ENCODE measurements at regions not wholly inside any gene's neighbourhood (a gene's known extent, or its start where the extent isn't known, plus 50 kb on each side); places are given as distances from the start of the nearest gene placed in this dataset.

GRCh38 chr1:222974496-222974895 lies 159.7 kb downstream of the DISP1 start:
- Histone ChIP-seq H3K27me3 (ENCODE audit: control insufficient read depth, extremely low read depth, insufficient read depth, low read length) (no peaks in the 10 kb centered on the region), H3K27ac (ENCODE audit: control insufficient read depth, insufficient read depth, low read length) (no peak overlapping the region), H3K4me1 (ENCODE audit: control insufficient read depth, extremely low read depth, insufficient read depth, low read length) (no peaks in the 10 kb centered on the region), H4K20me1 (ENCODE audit: control insufficient read depth, extremely low read depth, insufficient read depth, low read length) (no peaks in the 10 kb centered on the region), H3K9ac (ENCODE audit: control insufficient read depth, extremely low read depth, insufficient read depth, low read length) (no peak overlapping the region), H2AFZ (ENCODE audit: control insufficient read depth, low read length) (no peak overlapping the region), H3K4me3 (ENCODE audit: control insufficient read depth in 2 of 3, extremely low read depth in 1 of 3, insufficient read depth in 2 of 3, low read depth in 1 of 3, low read length in 3 of 3) (no peak overlapping the region), H3K36me3 (ENCODE audit: control insufficient read depth in 2 of 2, extremely low read depth in 1 of 2, insufficient read depth in 2 of 2, low read length in 2 of 2) (no peaks in the 10 kb centered on the region), H3K9me1 (ENCODE audit: control insufficient read depth, extremely low read depth, insufficient read depth, low read length) (no peaks in the 10 kb centered on the region), H3K4me2 (ENCODE audit: control insufficient read depth, extremely low read depth, insufficient read depth, low read depth, low read length) (no peak overlapping the region), H3K9me3 (ENCODE audit: control insufficient read depth, low read depth, low read length) (no peaks in the 10 kb centered on the region), H3K79me2 (ENCODE audit: control insufficient read depth, insufficient read depth, low read length) (no peaks in the 10 kb centered on the region)
- TF ChIP-seq EZH2 (IDR thresholded peaks at IDR 0.05; ENCODE audit: low read length) (no peak), CTCF (optimal IDR thresholded peaks at IDR 0.05 in 1 of 3, IDR thresholded peaks at IDR 0.05 in 1 of 3, conservative IDR thresholded peaks at IDR 0.05 in 1 of 3; ENCODE audit: extremely low read depth in 1 of 3, insufficient read depth in 2 of 3, low read length in 3 of 3) (no peak)
- dilution Hi-C loops (cut with MboI; ENCODE audit: extremely low pct_ligation_motif_present, low sequenced_read_pairs) = no loop called here
- FAIRE-seq (no peak), DNase-seq (ENCODE audit: low read depth, low spot score) (no peak)

- H3K79me2 ChIP-seq (ENCODE audit: control insufficient read depth, insufficient read depth, low read length) = no peaks in the 10 kb centered on the region
- FAIRE-seq = no peak
- no peak for TF ChIP-seq EZH2 (IDR thresholded peaks at IDR 0.05; ENCODE audit: low read length)
- no peak for TF ChIP-seq CTCF (optimal IDR thresholded peaks at IDR 0.05 in 1 of 3, IDR thresholded peaks at IDR 0.05 in 1 of 3, conservative IDR thresholded peaks at IDR 0.05 in 1 of 3; ENCODE audit: extremely low read depth in 1 of 3, insufficient read depth in 2 of 3, low read length in 3 of 3)
Observed at GRCh38 chr1:222975472-222976122, 160.8 kb downstream of the DISP1 start.

More at GRCh38 chr1:222975472-222976122, 160.8 kb downstream of the DISP1 start:
- no peak overlapping the region for H3K9ac ChIP-seq (ENCODE audit: control insufficient read depth, extremely low read depth, insufficient read depth, low read length)
- H3K9me3 ChIP-seq (ENCODE audit: control insufficient read depth, low read depth, low read length) = no peaks in the 10 kb centered on the region
- H2AFZ ChIP-seq (ENCODE audit: control insufficient read depth, low read length) = no peak overlapping the region
- H3K9me1 ChIP-seq (ENCODE audit: control insufficient read depth, extremely low read depth, insufficient read depth, low read length) = no peaks in the 10 kb centered on the region
- no peak overlapping the region for H3K4me3 ChIP-seq (ENCODE audit: control insufficient read depth in 2 of 3, extremely low read depth in 1 of 3, insufficient read depth in 2 of 3, low read depth in 1 of 3, low read length in 3 of 3)
- H3K36me3 ChIP-seq (ENCODE audit: control insufficient read depth in 2 of 2, extremely low read depth in 1 of 2, insufficient read depth in 2 of 2, low read length in 2 of 2) = no peaks in the 10 kb centered on the region
- no peaks in the 10 kb centered on the region for H4K20me1 ChIP-seq (ENCODE audit: control insufficient read depth, extremely low read depth, insufficient read depth, low read length)
- DNase-seq (ENCODE audit: low read depth, low spot score) = no peak
- H3K27me3 ChIP-seq (ENCODE audit: control insufficient read depth, extremely low read depth, insufficient read depth, low read length) = no peaks in the 10 kb centered on the region
- H3K27ac ChIP-seq (ENCODE audit: control insufficient read depth, insufficient read depth, low read length) = no peak overlapping the region
- dilution Hi-C loops (cut with MboI; ENCODE audit: extremely low pct_ligation_motif_present, low sequenced_read_pairs) = no loop called here
- no peak overlapping the region for H3K4me2 ChIP-seq (ENCODE audit: control insufficient read depth, extremely low read depth, insufficient read depth, low read depth, low read length)
- H3K4me1 ChIP-seq (ENCODE audit: control insufficient read depth, extremely low read depth, insufficient read depth, low read length) = no peaks in the 10 kb centered on the region

Data from keratinocyte (primary cell).